ENCODE measurements at regions not wholly inside any gene's neighbourhood (a gene's known extent, or its start where the extent isn't known, plus 50 kb on each side); places are given as distances from the start of the nearest gene placed in this dataset.

- Mint-ChIP-seq H3K4me3 (no peak overlapping the region), H3K27me3 (ENCODE audit: low read depth in 2 of 2) (no peaks in the 10 kb centered on the region), H3K27ac (no peak overlapping the region), H3K4me1 (no peaks in the 10 kb centered on the region), H3K9me3 (peaks cover 3 to 5% of the 10 kb centered on the region in 2 donors), H3K36me3 (no peaks in the 10 kb centered on the region)
- H3K27me3 ChIP-seq (ENCODE audit: control insufficient read depth, insufficient read depth, low read length) = no peaks in the 10 kb centered on the region
- ATAC-seq = no peak
- DNase-seq = no peak
- H3K4me1 ChIP-seq (ENCODE audit: control insufficient read depth, insufficient read depth, low read length) = no peaks in the 10 kb centered on the region
- H3K9me3 ChIP-seq (ENCODE audit: control insufficient read depth, insufficient read depth, low read length) = peaks cover 6% of the 10 kb centered on the region
- H3K27ac ChIP-seq (ENCODE audit: low read length) = no peak overlapping the region
- 80% methylated on average over 2 of the region's 2 CpGs for WGBS (ENCODE audit: insufficient coverage)
- no peak for TF ChIP-seq CTCF (IDR thresholded peaks at IDR 0.05)
- H3K36me3 ChIP-seq (ENCODE audit: control insufficient read depth, insufficient read depth, low read length) = no peaks in the 10 kb centered on the region
- H3K4me3 ChIP-seq (ENCODE audit: low read length) = no peak overlapping the region
- intact Hi-C loops (cut with micrococcal nuclease) = no loop called here
Measured at GRCh38 chr14:84403585-84403984, 1126.4 kb upstream of the FLRT2 start.

- intact Hi-C loops (cut with micrococcal nuclease) = no loop called here
- H3K27me3 Mint-ChIP-seq (ENCODE audit: low read depth in 2 of 2) = no peaks in the 10 kb centered on the region
- DNase-seq = no peak
- H3K4me3 Mint-ChIP-seq = no peak overlapping the region
- Histone ChIP-seq H3K27me3 (ENCODE audit: control insufficient read depth, insufficient read depth, low read length) (no peaks in the 10 kb centered on the region), H3K4me1 (ENCODE audit: control insufficient read depth, insufficient read depth, low read length) (no peaks in the 10 kb centered on the region), H3K27ac (ENCODE audit: low read length) (no peak overlapping the region), H3K36me3 (ENCODE audit: control insufficient read depth, insufficient read depth, low read length) (no peaks in the 10 kb centered on the region), H3K9me3 (ENCODE audit: control insufficient read depth, insufficient read depth, low read length) (peaks cover 6% of the 10 kb centered on the region), H3K4me3 (ENCODE audit: low read length) (no peak overlapping the region)
- no peaks in the 10 kb centered on the region for H3K36me3 Mint-ChIP-seq
- H3K9me3 Mint-ChIP-seq = peaks cover 3 to 5% of the 10 kb centered on the region in 2 donors
- no peaks in the 10 kb centered on the region for H3K4me1 Mint-ChIP-seq
- no peak for TF ChIP-seq CTCF (IDR thresholded peaks at IDR 0.05)
- WGBS (ENCODE audit: insufficient coverage) = no CpG with 5 or more reads among the region's 3 CpGs
- no peak for ATAC-seq
- no peak overlapping the region for H3K27ac Mint-ChIP-seq
Measured at GRCh38 chr14:84404246-84404645, 1125.7 kb upstream of the FLRT2 start.

- WGBS (ENCODE audit: insufficient coverage) = 66% methylated on average over 2 of the region's 3 CpGs
- Mint-ChIP-seq H3K27ac (no peak overlapping the region), H3K4me1 (no peaks in the 10 kb centered on the region), H3K36me3 (peaks cover 10% of the 10 kb centered on the region), H3K9me3 (peaks cover 11 to 17% of the 10 kb centered on the region in 2 donors), H3K27me3 (ENCODE audit: low read depth in 2 of 2) (no peaks in the 10 kb centered on the region), H3K4me3 (no peak overlapping the region)
- Histone ChIP-seq H3K27ac (ENCODE audit: low read length) (no peak overlapping the region), H3K4me1 (ENCODE audit: control insufficient read depth, insufficient read depth, low read length) (no peaks in the 10 kb centered on the region), H3K27me3 (ENCODE audit: control insufficient read depth, insufficient read depth, low read length) (no peaks in the 10 kb centered on the region), H3K9me3 (ENCODE audit: control insufficient read depth, insufficient read depth, low read length) (no peaks in the 10 kb centered on the region), H3K36me3 (ENCODE audit: control insufficient read depth, insufficient read depth, low read length) (no peaks in the 10 kb centered on the region), H3K4me3 (ENCODE audit: low read length) (no peak overlapping the region)
- DNase-seq (no peak), ATAC-seq (no peak)
- intact Hi-C loops (cut with micrococcal nuclease) = no loop called here
- TF ChIP-seq CTCF (IDR thresholded peaks at IDR 0.05) = no peak
Measured at GRCh38 chr14:84409435-84409834, 1120.5 kb upstream of the FLRT2 start.

GRCh38 chr14:84410344-84410743 is 1119.6 kb upstream of the FLRT2 start:
- peaks cover 11 to 14% of the 10 kb centered on the region in 2 donors for H3K9me3 Mint-ChIP-seq
- Histone ChIP-seq H3K9me3 (ENCODE audit: control insufficient read depth, insufficient read depth, low read length) (no peaks in the 10 kb centered on the region), H3K27ac (ENCODE audit: low read length) (no peak overlapping the region), H3K36me3 (ENCODE audit: control insufficient read depth, insufficient read depth, low read length) (no peaks in the 10 kb centered on the region), H3K27me3 (ENCODE audit: control insufficient read depth, insufficient read depth, low read length) (no peaks in the 10 kb centered on the region), H3K4me3 (ENCODE audit: low read length) (no peak overlapping the region), H3K4me1 (ENCODE audit: control insufficient read depth, insufficient read depth, low read length) (no peaks in the 10 kb centered on the region)
- DNase-seq = no peak
- 90% methylated on average over 1 of the region's 3 CpGs for WGBS (ENCODE audit: insufficient coverage)
- TF ChIP-seq CTCF (IDR thresholded peaks at IDR 0.05) = no peak
- ATAC-seq = no peak
- H3K4me3 Mint-ChIP-seq = no peak overlapping the region
- peaks cover 10% of the 10 kb centered on the region for H3K36me3 Mint-ChIP-seq
- intact Hi-C loops (cut with micrococcal nuclease) = no loop called here
- no peaks in the 10 kb centered on the region for H3K4me1 Mint-ChIP-seq
- no peak overlapping the region for H3K27ac Mint-ChIP-seq
- no peaks in the 10 kb centered on the region for H3K27me3 Mint-ChIP-seq (ENCODE audit: low read depth in 2 of 2)

Measured in natural killer cell (primary cell).